ENCODE measurements at regions not wholly inside any gene's neighbourhood (a gene's known extent, or its start where the extent isn't known, plus 50 kb on each side); places are given as distances from the start of the nearest gene placed in this dataset.

DNA sequence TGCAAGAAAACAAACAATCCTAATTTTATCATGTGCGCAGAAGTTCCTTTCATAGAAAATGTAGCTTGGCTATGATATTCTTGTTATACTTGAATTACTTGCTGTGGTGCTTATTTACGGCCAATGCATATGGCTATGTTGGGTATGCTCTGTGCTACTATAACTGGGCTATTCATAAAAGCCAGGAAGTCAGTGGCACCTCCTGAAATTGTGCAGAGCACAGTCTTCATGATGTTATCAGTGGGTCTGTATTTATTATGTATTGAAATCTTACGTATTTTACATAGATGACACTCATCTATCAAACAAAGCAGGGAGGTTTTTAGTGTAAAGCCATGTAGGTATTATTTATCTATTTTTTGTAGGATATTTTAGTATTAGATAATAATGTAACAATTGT is 196.5 kb upstream of the NAALADL2 start:
- DNase-seq (ENCODE audit: low spot score) = no peak
- Histone ChIP-seq H3K27ac (ENCODE audit: poor library complexity, severe bottlenecking) (no peak overlapping the region), H3K36me3 (ENCODE audit: low read depth) (no peaks in the 10 kb centered on the region), H3K4me1 (ENCODE audit: insufficient read depth, poor library complexity, severe bottlenecking) (no peaks in the 10 kb centered on the region), H3K27me3 (ENCODE audit: insufficient read depth, poor library complexity, severe bottlenecking) (no peaks in the 10 kb centered on the region), H3K4me3 (ENCODE audit: severe bottlenecking) (no peak overlapping the region), H3K9me3 (ENCODE audit: severe bottlenecking) (no peaks in the 10 kb centered on the region)
- TF ChIP-seq CTCF (IDR thresholded peaks at IDR 0.05; ENCODE audit: poor library complexity, severe bottlenecking) = no peak
- ATAC-seq (ENCODE audit: low read depth) = no peak

DNA sequence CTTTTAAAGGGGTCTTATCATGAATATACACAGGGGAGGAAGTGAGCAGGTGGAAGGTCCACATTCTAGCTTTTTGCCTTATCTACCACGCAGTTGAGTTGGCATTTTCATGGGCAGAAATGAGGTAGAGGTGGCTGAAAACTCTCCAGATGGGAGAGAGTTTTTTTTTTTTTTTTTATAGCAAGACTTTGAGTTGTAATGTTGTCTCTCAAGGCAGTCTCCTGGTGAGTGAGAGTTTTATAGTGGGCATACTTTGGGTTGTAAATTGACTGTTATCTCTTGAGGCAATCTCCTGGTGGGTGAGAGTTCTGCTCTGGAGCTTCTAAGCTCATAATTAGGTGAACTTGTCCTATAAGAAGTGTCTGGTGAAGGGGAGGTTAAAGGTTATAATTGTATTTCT is 191.7 kb upstream of the NAALADL2 start:
- no peak for TF ChIP-seq CTCF (IDR thresholded peaks at IDR 0.05; ENCODE audit: poor library complexity, severe bottlenecking)
- H3K9me3 ChIP-seq (ENCODE audit: severe bottlenecking) = no peaks in the 10 kb centered on the region
- ATAC-seq (ENCODE audit: low read depth) (no peak), DNase-seq (ENCODE audit: low spot score) (no peak)
- H3K27me3 ChIP-seq (ENCODE audit: insufficient read depth, poor library complexity, severe bottlenecking) = no peaks in the 10 kb centered on the region
- H3K27ac ChIP-seq (ENCODE audit: poor library complexity, severe bottlenecking) = no peak overlapping the region
- H3K4me1 ChIP-seq (ENCODE audit: insufficient read depth, poor library complexity, severe bottlenecking) = no peaks in the 10 kb centered on the region
- H3K4me3 ChIP-seq (ENCODE audit: severe bottlenecking) = no peak overlapping the region
- no peaks in the 10 kb centered on the region for H3K36me3 ChIP-seq (ENCODE audit: low read depth)

- TF ChIP-seq CTCF (IDR thresholded peaks at IDR 0.05; ENCODE audit: poor library complexity, severe bottlenecking) = no peak
- Histone ChIP-seq H3K4me1 (ENCODE audit: insufficient read depth, poor library complexity, severe bottlenecking) (no peaks in the 10 kb centered on the region), H3K36me3 (ENCODE audit: low read depth) (no peaks in the 10 kb centered on the region), H3K27ac (ENCODE audit: poor library complexity, severe bottlenecking) (no peak overlapping the region), H3K4me3 (ENCODE audit: severe bottlenecking) (no peak overlapping the region), H3K27me3 (ENCODE audit: insufficient read depth, poor library complexity, severe bottlenecking) (no peaks in the 10 kb centered on the region), H3K9me3 (ENCODE audit: severe bottlenecking) (no peaks in the 10 kb centered on the region)
- ATAC-seq (ENCODE audit: low read depth) = no peak
- DNase-seq (ENCODE audit: low spot score) = no peak
Measured at GRCh38 chr3:174675406-174675805, 183.7 kb upstream of the NAALADL2 start.

- no peaks in the 10 kb centered on the region for H3K4me1 ChIP-seq (ENCODE audit: insufficient read depth, poor library complexity, severe bottlenecking)
- no peaks in the 10 kb centered on the region for H3K36me3 ChIP-seq (ENCODE audit: low read depth)
- H3K27ac ChIP-seq (ENCODE audit: poor library complexity, severe bottlenecking) = no peak overlapping the region
- H3K4me3 ChIP-seq (ENCODE audit: severe bottlenecking) = no peak overlapping the region
- DNase-seq (ENCODE audit: low spot score) = no peak
- no peak for ATAC-seq (ENCODE audit: low read depth)
- H3K9me3 ChIP-seq (ENCODE audit: severe bottlenecking) = no peaks in the 10 kb centered on the region
- H3K27me3 ChIP-seq (ENCODE audit: insufficient read depth, poor library complexity, severe bottlenecking) = no peaks in the 10 kb centered on the region
- no peak for TF ChIP-seq CTCF (IDR thresholded peaks at IDR 0.05; ENCODE audit: poor library complexity, severe bottlenecking)
Measured at GRCh38 chr3:174681784-174682183, 177.3 kb upstream of the NAALADL2 start.

DNA sequence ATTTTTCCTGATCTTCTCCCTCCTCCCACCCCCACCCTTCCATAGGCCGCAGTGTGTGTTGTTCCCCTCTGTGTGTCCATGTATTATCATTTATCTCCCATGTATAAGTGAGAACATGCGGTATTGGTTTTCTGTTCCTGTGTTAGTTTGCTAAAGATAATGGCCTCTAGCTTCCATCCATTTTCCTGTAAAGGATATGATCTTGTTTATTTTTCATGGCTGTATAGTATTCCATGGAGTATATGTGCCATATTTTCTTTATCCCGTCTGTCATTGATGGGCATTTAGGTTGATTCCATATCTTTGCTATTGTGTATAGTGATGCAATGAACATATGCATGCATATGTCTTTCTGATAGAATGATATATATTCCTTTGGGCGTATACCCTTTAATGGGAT is 173.3 kb upstream of the NAALADL2 start:
- Histone ChIP-seq H3K4me1 (ENCODE audit: insufficient read depth, poor library complexity, severe bottlenecking) (no peaks in the 10 kb centered on the region), H3K27me3 (ENCODE audit: insufficient read depth, poor library complexity, severe bottlenecking) (no peaks in the 10 kb centered on the region), H3K27ac (ENCODE audit: poor library complexity, severe bottlenecking) (no peak overlapping the region), H3K36me3 (ENCODE audit: low read depth) (no peaks in the 10 kb centered on the region), H3K4me3 (ENCODE audit: severe bottlenecking) (no peak overlapping the region), H3K9me3 (ENCODE audit: severe bottlenecking) (no peaks in the 10 kb centered on the region)
- no peak for TF ChIP-seq CTCF (IDR thresholded peaks at IDR 0.05; ENCODE audit: poor library complexity, severe bottlenecking)
- ATAC-seq (ENCODE audit: low read depth) (no peak), DNase-seq (ENCODE audit: low spot score) (no peak)

Measured in RWPE2 (cell line).